ENCODE measurements at regions not wholly inside any gene's neighbourhood (a gene's known extent, or its start where the extent isn't known, plus 50 kb on each side); places are given as distances from the start of the nearest gene placed in this dataset.

DNA sequence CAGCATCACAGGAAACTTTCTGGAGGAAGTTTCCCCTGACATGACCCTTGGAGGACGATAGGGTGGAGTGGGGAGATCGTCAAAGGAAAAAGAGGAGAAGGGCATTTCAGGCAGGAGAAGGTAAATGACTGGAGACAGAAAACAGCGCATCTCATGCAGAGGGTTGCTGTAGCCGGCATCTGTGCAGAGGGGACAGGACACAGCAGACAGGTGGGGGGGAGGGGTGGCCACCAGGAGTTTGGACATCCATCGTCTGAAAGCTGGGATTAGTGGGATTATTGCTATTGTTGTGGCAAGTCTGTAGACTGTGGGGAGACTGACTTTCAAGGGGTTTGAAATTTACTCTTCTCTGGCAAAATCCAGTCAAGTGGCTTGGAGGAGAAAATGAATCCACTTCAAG lies 463.9 kb downstream of the OMA1 start:
- TF ChIP-seq, protein P1, sequence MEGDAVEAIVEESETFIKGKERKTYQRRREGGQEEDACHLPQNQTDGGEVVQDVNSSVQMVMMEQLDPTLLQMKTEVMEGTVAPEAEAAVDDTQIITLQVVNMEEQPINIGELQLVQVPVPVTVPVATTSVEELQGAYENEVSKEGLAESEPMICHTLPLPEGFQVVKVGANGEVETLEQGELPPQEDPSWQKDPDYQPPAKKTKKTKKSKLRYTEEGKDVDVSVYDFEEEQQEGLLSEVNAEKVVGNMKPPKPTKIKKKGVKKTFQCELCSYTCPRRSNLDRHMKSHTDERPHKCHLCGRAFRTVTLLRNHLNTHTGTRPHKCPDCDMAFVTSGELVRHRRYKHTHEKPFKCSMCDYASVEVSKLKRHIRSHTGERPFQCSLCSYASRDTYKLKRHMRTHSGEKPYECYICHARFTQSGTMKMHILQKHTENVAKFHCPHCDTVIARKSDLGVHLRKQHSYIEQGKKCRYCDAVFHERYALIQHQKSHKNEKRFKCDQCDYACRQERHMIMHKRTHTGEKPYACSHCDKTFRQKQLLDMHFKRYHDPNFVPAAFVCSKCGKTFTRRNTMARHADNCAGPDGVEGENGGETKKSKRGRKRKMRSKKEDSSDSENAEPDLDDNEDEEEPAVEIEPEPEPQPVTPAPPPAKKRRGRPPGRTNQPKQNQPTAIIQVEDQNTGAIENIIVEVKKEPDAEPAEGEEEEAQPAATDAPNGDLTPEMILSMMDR (IDR thresholded peaks at IDR 0.05; ENCODE audit: borderline replicate concordance, extremely low read depth, low read length, poor library complexity, severe bottlenecking) = no peak
- TF ChIP-seq EZH2 (IDR thresholded peaks at IDR 0.05; ENCODE audit: borderline replicate concordance, low read depth, low read length, severe bottlenecking) = no peak

All from DND-41 (cell line).